Right lobe of liver (tissue), 6 donors: ENCODE measurements at regions not wholly inside any gene's neighbourhood (a gene's known extent, or its start where the extent isn't known, plus 50 kb on each side); places are given as distances from the start of the nearest gene placed in this dataset.

Experiments used
- ATAC-seq, 4 donors: fragments of 200-7000 bp; cut with Tn5 transposase; one replicate each; pipeline ENCODE4 v1.9.1; 2020; ENCODE audit warnings: mild to moderate bottlenecking in 4 of 4, moderate library complexity in 4 of 4
- DNase-seq, 3 donors: peaks; one replicate each; pipeline ENCODE4 v3.0.0-alpha.2; 2020
- H3K27ac ChIP-seq, 3 donors: fragments of 200-600 bp; one replicate each; pipeline ENCODE4 v1.8.0; 2022
- H3K27me3 ChIP-seq, 2 donors: fragments of 200-600 bp; one replicate each; pipeline ENCODE4 v1.8.0; 2022
- H3K36me3 ChIP-seq, 4 donors: fragments of 200-600 bp; sonication (generic) in 1 of 4; one replicate each; pipeline versions ENCODE4 v1.5.1 to v1.8.0; 2017 to 2022; ENCODE audit warnings: control low read depth in 1 of 4
- H3K4me1 ChIP-seq, 4 donors: fragments of 200-600 bp; sonication (generic) in 1 of 4; one replicate each; pipeline versions ENCODE4 v1.5.1 to v1.8.0; 2017 to 2022; ENCODE audit warnings: control low read depth in 1 of 4
- H3K4me3 ChIP-seq, 3 donors: fragments of 200-600 bp; one replicate each; pipeline ENCODE4 v1.8.0; 2022
- H3K9me3 ChIP-seq, 4 donors: fragments of 200-600 bp; sonication (generic) in 1 of 4; one replicate each; pipeline versions ENCODE4 v1.5.1 to v1.8.0; 2017 to 2022; ENCODE audit warnings: control low read depth in 1 of 4
- CTCF ChIP-seq, 4 donors: fragments of 200-600 bp in 3 of 4; fragments of 450-650 bp in 1 of 4; IDR thresholded peaks; one replicate each; pipeline versions ENCODE4 v1.5.1 to v1.8.0; 2016 to 2022; ENCODE audit warnings: antibody characterized with exemption in 4 of 4, mild to moderate bottlenecking in 2 of 4
- POLR2A ChIP-seq: fragments of 450-650 bp; IDR thresholded peaks from one replicate; pipeline ENCODE4 v1.6.1; 2017; ENCODE audit warnings: antibody characterized with exemption, mild to moderate bottlenecking
- WGBS: methylation state at CpG from one replicate; pipeline ENCODE4 v1.1.6; 2018; ENCODE audit warnings: low coverage, low lambda C conversion rate; ENCODE audit not compliant: insufficient coverage; ENCODE audit errors: missing lambda C conversion rate; 5-methylcytosine and 5-hydroxymethylcytosine counted together
- intact Hi-C, 2 donors: fragments of 100-400 bp; cut with DNase I; formaldehyde crosslinking; loops; one replicate each; pipeline versions ENCODE4 v1.11.2 to v1.14.1; 2022
- donor health status: DM: no; HTN: yes; CAD: no.
- donor health status: DM: no; HTN: no; CAD: no.
- donor health status: DM: no; HTN: no; CAD: no.
- donor health status: DM: no; HTN: yes; CAD: no.
- donor health status: DM: no; HTN: yes; CAD: no.

GRCh38 chr6:105936972-105937371, 149.2 kb upstream of the PRDM1 start:
- no peak for TF ChIP-seq CTCF (IDR thresholded peaks at IDR 0.05)
- intact Hi-C loops = no loop called here
- WGBS = 39% methylated on average over 2 of the region's 2 CpGs
- DNase-seq = no peak
- no peak for ATAC-seq
- Histone ChIP-seq H3K36me3 (no peaks in the 10 kb centered on the region), H3K27ac (no peak overlapping the region), H3K27me3 (no peaks in the 10 kb centered on the region), H3K4me1 (no peaks in the 10 kb centered on the region), H3K9me3 (no peaks in the 10 kb centered on the region), H3K4me3 (no peak overlapping the region)

GRCh38 chr6:105935416-105935815, 150.7 kb upstream of the PRDM1 start:
- intact Hi-C loops = no loop called here
- ATAC-seq (no peak), DNase-seq (no peak)
- no peak for TF ChIP-seq CTCF (IDR thresholded peaks at IDR 0.05)
- no peak for TF ChIP-seq POLR2A
- H3K4me1 ChIP-seq = no peaks in the 10 kb centered on the region
- H3K27ac ChIP-seq = no peak overlapping the region
- H3K27me3 ChIP-seq = no peaks in the 10 kb centered on the region
- H3K4me3 ChIP-seq = no peak overlapping the region
- H3K36me3 ChIP-seq = no peaks in the 10 kb centered on the region
- no peaks in the 10 kb centered on the region for H3K9me3 ChIP-seq
- 48% methylated on average over 4 of the region's 4 CpGs for WGBS

- no peak for DNase-seq
- no peak overlapping the region for H3K4me3 ChIP-seq
- no peak for ATAC-seq
- no peaks in the 10 kb centered on the region for H3K36me3 ChIP-seq
- no peak for TF ChIP-seq POLR2A
- no peak for TF ChIP-seq CTCF (IDR thresholded peaks at IDR 0.05)
- H3K27ac ChIP-seq = no peak overlapping the region
- no peaks in the 10 kb centered on the region for H3K4me1 ChIP-seq
- intact Hi-C loops = no loop called here
- WGBS = 51% methylated on average over 5 of the region's 5 CpGs
- no peaks in the 10 kb centered on the region for H3K9me3 ChIP-seq
- no peaks in the 10 kb centered on the region for H3K27me3 ChIP-seq
Measured at GRCh38 chr6:105934708-105935107, 151.4 kb upstream of the PRDM1 start.

GRCh38 chr6:105932440-105932839, 153.7 kb upstream of the PRDM1 start:
- Histone ChIP-seq H3K4me1 (no peaks in the 10 kb centered on the region), H3K27ac (no peak overlapping the region), H3K4me3 (no peak overlapping the region), H3K36me3 (no peaks in the 10 kb centered on the region), H3K27me3 (no peaks in the 10 kb centered on the region), H3K9me3 (no peaks in the 10 kb centered on the region)
- intact Hi-C loops = no loop called here
- DNase-seq (no peak), ATAC-seq (no peak)
- WGBS = 95% methylated on average over 2 of the region's 2 CpGs
- TF ChIP-seq POLR2A (no peak), CTCF (IDR thresholded peaks at IDR 0.05) (no peak)

GRCh38 chr6:105929626-105930025, 156.5 kb upstream of the PRDM1 start:
- Histone ChIP-seq H3K4me1 (no peaks in the 10 kb centered on the region), H3K27ac (no peak overlapping the region), H3K36me3 (no peaks in the 10 kb centered on the region), H3K27me3 (no peaks in the 10 kb centered on the region), H3K9me3 (no peaks in the 10 kb centered on the region), H3K4me3 (no peak overlapping the region)
- DNase-seq = no peak
- no peak for ATAC-seq
- WGBS = no CpG with 5 or more reads among the region's 1 CpG
- intact Hi-C loops = no loop called here
- TF ChIP-seq POLR2A (no peak), CTCF (IDR thresholded peaks at IDR 0.05) (no peak)
